Common myeloid progenitor, CD34-positive (primary cell): ENCODE measurements at regions not wholly inside any gene's neighbourhood (a gene's known extent, or its start where the extent isn't known, plus 50 kb on each side); places are given as distances from the start of the nearest gene placed in this dataset.
"Not testable (repeated sequence)": the region's sequence is repeated elsewhere in the genome, so short reads cannot be mapped to it uniquely, and the experiment has no call there.

Source experiments
- CTCF ChIA-PET: fragments of 350-600 bp; sonication (Branson Sonifier 250); formaldehyde crosslinking; loops from one replicate; lab custom pipeline; 2021; ENCODE audit warnings: antibody characterized with exemption; lab: Charles Lee
- POLR2A ChIA-PET: fragments of 350-600 bp; sonication (Branson Sonifier 250); formaldehyde crosslinking; loops from one replicate; lab custom pipeline; 2021; ENCODE audit warnings: antibody characterized with exemption; lab: Charles Lee
- DNase-seq, 3 donors: peaks; one replicate each; pipeline versions ENCODE4 v3.0.0 to v3.0.0-alpha.2; 2013
- H3K27ac ChIP-seq, 2 experiments: 1 replicate in 1 of 2; 2 replicates in 1 of 2; pipeline ENCODE4 v1.7.0; 2013; ENCODE audit warnings: inconsistent platforms in 2 of 2, low read length in 2 of 2, mild to moderate bottlenecking in 2 of 2, low read depth in 1 of 2, moderate library complexity in 1 of 2; ENCODE audit not compliant: severe bottlenecking in 2 of 2, insufficient read depth in 1 of 2, poor library complexity in 1 of 2
- H3K27me3 ChIP-seq, 5 experiments: replicated peaks in 2 of 5; 1 replicate in 3 of 5; 2 replicates in 2 of 5; pipeline versions ENCODE4 v1.6.1 to v1.7.0; 2013; ENCODE audit warnings: low read length in 4 of 5, mild to moderate bottlenecking in 2 of 5, moderate library complexity in 2 of 5, inconsistent platforms in 1 of 5; ENCODE audit not compliant: insufficient read depth in 5 of 5, control insufficient read depth in 4 of 5
- H3K36me3 ChIP-seq, 4 experiments: 1 replicate in 2 of 4; 2 replicates in 2 of 4; pipeline versions ENCODE4 v1.6.1 to v1.7.0; 2013; ENCODE audit warnings: low read length in 3 of 4, control low read depth in 1 of 4, mild to moderate bottlenecking in 1 of 4; ENCODE audit not compliant: control insufficient read depth in 4 of 4, insufficient read depth in 4 of 4
- H3K4me1 ChIP-seq, 4 experiments: 1 replicate in 3 of 4; 2 replicates in 1 of 4; pipeline versions ENCODE4 v1.6.1 to v1.7.1; 2013; ENCODE audit warnings: low read length in 3 of 4, mild to moderate bottlenecking in 3 of 4, control low read depth in 1 of 4, inconsistent platforms in 1 of 4, moderate library complexity in 1 of 4; ENCODE audit not compliant: control insufficient read depth in 4 of 4, insufficient read depth in 4 of 4; ENCODE audit errors: control extremely low read depth in 1 of 4
- H3K4me3 ChIP-seq, 7 experiments: 1 replicate in 4 of 7; 2 replicates in 3 of 7; pipeline versions ENCODE4 v1.5.1 to v1.7.0; 2013; ENCODE audit warnings: mild to moderate bottlenecking in 7 of 7, low read length in 6 of 7, moderate library complexity in 6 of 7, inconsistent platforms in 2 of 7, low read depth in 2 of 7, control low read depth in 1 of 7; ENCODE audit not compliant: insufficient read depth in 4 of 7, control insufficient read depth in 1 of 7; ENCODE audit errors: extremely low read depth in 1 of 7
- H3K9me3 ChIP-seq, 5 experiments: 1 replicate in 4 of 5; 2 replicates in 1 of 5; pipeline versions ENCODE4 v1.6.1 to v1.7.1; 2013; ENCODE audit warnings: low read length in 4 of 5, mild to moderate bottlenecking in 2 of 5, inconsistent platforms in 1 of 5, low read depth in 1 of 5, moderate library complexity in 1 of 5; ENCODE audit not compliant: control insufficient read depth in 4 of 5, insufficient read depth in 2 of 5; ENCODE audit errors: control extremely low read depth in 1 of 5
- WGBS: methylation state at CpG from one replicate; pipeline ENCODE4 v1.1.5; 2013; ENCODE audit not compliant: insufficient coverage; 5-methylcytosine and 5-hydroxymethylcytosine counted together

GRCh38 chr2:37722971-37723370, 51.5 kb upstream of the CDC42EP3 start:
- DNase-seq = not testable (repeated sequence)
- CTCF ChIA-PET = interaction anchor here (1.0 to 1.5 kb wide), 2 partner anchors 12 to 76 kb away, joined by 3 read pairs; no protein-coding TSS in a partner anchor

DNA sequence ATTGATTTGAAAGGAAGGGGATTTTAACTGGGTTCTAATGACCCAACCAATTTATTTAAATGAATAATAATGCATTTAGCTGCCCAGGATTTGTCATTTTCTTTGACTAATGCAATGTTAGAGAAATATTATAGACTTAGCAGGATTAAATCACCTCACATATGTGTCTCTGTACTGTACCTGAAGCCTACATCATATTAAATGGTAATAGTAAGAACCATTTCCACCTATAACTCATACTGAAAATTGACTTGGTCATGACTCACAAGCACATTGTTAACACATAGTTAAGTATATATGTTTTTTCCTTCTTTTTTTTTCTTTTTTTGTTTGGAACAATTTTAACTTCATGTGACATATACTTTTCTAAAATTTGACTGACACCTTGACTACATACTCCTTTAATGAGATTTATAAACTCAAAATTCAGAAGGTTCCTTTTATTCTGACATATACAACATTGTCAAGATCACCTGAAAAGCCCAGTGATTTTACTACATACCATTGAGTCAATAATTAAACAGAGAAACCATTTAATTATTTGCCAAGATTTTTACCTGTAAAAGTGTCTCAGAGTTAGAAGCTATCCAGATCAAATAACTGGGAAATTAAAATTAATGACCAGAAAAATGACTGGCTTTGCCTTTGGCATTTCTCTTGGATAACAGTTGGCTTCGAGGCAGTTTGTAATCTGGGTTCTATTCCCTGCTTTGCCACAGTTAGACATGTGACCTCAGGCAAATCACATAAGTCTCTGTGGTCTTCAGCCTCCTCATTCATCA, 58.8 kb upstream of the CDC42EP3 start:
- Histone ChIP-seq H3K4me3 (no peak overlapping the region), H3K27me3 (no peaks in the 10 kb centered on the region), H3K4me1 (no peaks in the 10 kb centered on the region), H3K36me3 (no peaks in the 10 kb centered on the region), H3K27ac (no peak overlapping the region), H3K9me3 (no peaks in the 10 kb centered on the region)
- ChIA-PET CTCF (no interaction called here), POLR2A (no interaction called here)
- 100% methylated on average over 1 of the region's 1 CpG for WGBS
- no peak for DNase-seq

More at GRCh38 chr2:37722971-37723370, 51.5 kb upstream of the CDC42EP3 start:
- H3K4me1 ChIP-seq, H3K4me3 ChIP-seq, POLR2A ChIA-PET, H3K27ac ChIP-seq, H3K9me3 ChIP-seq, H3K27me3 ChIP-seq, H3K36me3 ChIP-seq: not testable (repeated sequence)
- 100% methylated on average over 5 of the region's 7 CpGs for WGBS

DNA sequence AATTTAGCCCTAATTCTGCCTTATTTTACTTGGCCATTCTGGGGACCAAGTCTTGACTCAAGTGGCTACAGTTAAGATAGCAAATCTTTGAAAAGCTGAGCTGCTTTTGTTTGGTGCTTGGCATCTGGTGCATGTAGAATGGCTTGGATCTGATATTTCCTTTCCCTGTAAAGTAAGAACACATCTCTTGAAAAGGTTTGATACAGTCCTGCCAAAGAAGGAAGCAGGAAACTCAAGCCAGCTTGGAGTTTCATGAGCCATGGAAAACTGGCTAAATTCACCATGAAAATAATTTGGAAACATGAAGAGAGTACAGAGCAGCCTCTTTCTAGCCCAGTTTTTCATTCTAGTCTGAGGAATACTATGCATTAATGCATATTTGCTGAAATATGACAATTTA, 61.0 kb upstream of the CDC42EP3 start:
- H3K27me3 ChIP-seq, DNase-seq, H3K9me3 ChIP-seq, H3K36me3 ChIP-seq, H3K27ac ChIP-seq, POLR2A ChIA-PET, H3K4me3 ChIP-seq, H3K4me1 ChIP-seq: not testable (repeated sequence)
- CTCF ChIA-PET = interaction anchor here (0.9 kb wide), 1 partner anchor 13 kb away, joined by 3 read pairs; no protein-coding TSS in a partner anchor

DNA sequence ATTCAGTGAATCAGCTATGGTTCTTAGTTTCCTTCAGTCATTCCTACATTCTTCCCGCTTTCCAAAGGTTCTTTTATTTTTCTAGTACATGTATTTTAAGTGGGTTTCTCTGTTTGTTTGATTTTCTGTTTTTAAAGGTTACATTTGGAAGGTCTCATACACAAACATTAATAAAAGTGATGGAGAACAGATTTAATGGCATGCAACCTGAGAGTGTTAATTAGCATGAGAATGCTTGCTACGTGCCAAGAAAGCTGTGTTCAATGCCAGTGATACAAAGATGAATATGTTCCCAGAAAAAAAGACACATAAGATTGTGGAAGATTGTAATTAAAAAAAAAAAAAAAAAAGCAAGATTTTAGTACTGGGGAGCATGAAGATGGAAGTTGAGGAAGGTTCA, 61.8 kb upstream of the CDC42EP3 start:
- WGBS = 60% methylated on average over 1 of the region's 2 CpGs
- ChIA-PET CTCF (no interaction called here), POLR2A (no interaction called here)
- Histone ChIP-seq H3K4me1 (no peaks in the 10 kb centered on the region), H3K27ac (no peak overlapping the region), H3K4me3 (no peak overlapping the region), H3K9me3 (no peaks in the 10 kb centered on the region), H3K36me3 (no peaks in the 10 kb centered on the region), H3K27me3 (no peaks in the 10 kb centered on the region)
- no peak for DNase-seq

DNA sequence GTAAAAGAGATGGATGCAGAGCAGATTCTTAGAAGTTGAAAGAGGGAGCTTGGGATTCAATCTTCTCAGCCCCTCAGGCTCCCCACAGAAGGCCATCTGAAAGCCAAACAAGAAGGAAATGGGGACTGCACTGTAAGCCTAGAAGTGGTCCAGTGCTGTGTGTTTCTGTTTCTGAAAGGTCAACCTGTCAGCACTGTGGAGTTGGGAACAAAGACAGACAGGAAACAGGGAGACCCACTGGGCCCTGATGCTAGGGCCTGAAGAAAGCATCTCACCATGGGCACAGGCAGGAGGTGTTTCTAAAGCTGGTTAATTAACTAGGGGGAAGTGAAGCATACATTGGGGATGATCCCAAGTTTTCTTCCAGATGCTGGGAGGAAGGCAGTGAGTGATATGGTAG, 62.5 kb upstream of the CDC42EP3 start:
- H3K27me3 ChIP-seq, H3K27ac ChIP-seq, POLR2A ChIA-PET, H3K9me3 ChIP-seq, H3K36me3 ChIP-seq, H3K4me1 ChIP-seq, H3K4me3 ChIP-seq, DNase-seq: not testable (repeated sequence)
- CTCF ChIA-PET = interaction anchor here (1.1 kb wide), 1 partner anchor 11 kb away, joined by 3 read pairs; no protein-coding TSS in a partner anchor

- H3K36me3 ChIP-seq, H3K27me3 ChIP-seq, POLR2A ChIA-PET, H3K9me3 ChIP-seq, H3K4me3 ChIP-seq, H3K4me1 ChIP-seq, H3K27ac ChIP-seq, DNase-seq: not testable (repeated sequence)
- 100% methylated on average over 2 of the region's 8 CpGs for WGBS
- CTCF ChIA-PET = interaction anchor here (1.1 kb wide), 1 partner anchor 10 kb away, joined by 3 read pairs; no protein-coding TSS in a partner anchor
Measured at GRCh38 chr2:37734891-37735523, 63.6 kb upstream of the CDC42EP3 start.

- H3K9me3 ChIP-seq, H3K27me3 ChIP-seq, CTCF ChIA-PET, H3K4me1 ChIP-seq, H3K27ac ChIP-seq, DNase-seq, POLR2A ChIA-PET, H3K36me3 ChIP-seq, H3K4me3 ChIP-seq: not testable (repeated sequence)
Measured at GRCh38 chr2:37735524-37735910, 64.1 kb upstream of the CDC42EP3 start.
